Activated CD4-positive, alpha-beta T cell treated with anti-CD3 and anti-CD28 coated beads, Interleukin-2, amount 50 U/mL, for 4 hours (primary cell): ENCODE measurements at regions not wholly inside any gene's neighbourhood (a gene's known extent, or its start where the extent isn't known, plus 50 kb on each side); places are given as distances from the start of the nearest gene placed in this dataset.
"Not testable (repeated sequence)": the region's sequence is repeated elsewhere in the genome, so short reads cannot be mapped to it uniquely, and the experiment has no call there.

Source experiments
- DNase-seq, 2 experiments: peaks; one replicate each; pipeline ENCODE4 v3.0.0-alpha.2; 2020

DNA sequence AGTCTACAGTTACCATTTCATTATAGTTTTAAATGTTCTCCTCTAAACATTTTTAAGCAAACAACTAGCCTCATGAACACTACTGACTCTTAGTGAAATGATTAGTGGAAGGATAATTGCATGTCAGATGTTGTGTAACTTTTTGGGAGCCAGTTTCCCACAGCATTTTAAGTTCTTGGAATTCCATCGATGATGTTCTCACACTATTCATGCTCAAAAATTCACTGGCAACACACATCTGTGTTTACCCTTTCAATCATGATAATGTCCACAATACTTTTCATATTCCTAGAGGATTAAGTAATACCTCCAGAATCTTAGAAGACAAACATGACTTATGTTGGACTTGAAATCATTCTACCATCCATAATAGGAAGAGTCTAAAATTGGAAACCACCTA lies 678.1 kb upstream of the ID4 start:
- no peak for DNase-seq

DNA sequence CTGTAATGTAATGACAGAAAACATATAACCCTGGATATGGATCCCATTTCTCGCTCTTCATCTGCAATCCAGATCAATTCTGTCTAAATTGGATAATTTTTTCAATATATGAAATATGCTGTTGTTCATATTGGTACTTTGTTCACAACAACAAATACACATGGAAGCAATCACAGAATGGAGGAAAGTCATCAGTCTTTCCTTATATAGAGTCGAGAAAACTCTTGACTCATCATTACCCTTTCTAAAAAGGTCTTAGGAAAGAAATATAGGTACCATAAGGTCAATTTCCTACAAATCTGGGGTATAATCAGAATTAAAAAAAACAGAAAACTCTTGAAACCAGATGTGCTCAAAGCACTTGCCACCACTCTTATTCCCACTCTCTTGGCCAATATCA lies 677.6 kb upstream of the ID4 start:
- no peak for DNase-seq

DNA sequence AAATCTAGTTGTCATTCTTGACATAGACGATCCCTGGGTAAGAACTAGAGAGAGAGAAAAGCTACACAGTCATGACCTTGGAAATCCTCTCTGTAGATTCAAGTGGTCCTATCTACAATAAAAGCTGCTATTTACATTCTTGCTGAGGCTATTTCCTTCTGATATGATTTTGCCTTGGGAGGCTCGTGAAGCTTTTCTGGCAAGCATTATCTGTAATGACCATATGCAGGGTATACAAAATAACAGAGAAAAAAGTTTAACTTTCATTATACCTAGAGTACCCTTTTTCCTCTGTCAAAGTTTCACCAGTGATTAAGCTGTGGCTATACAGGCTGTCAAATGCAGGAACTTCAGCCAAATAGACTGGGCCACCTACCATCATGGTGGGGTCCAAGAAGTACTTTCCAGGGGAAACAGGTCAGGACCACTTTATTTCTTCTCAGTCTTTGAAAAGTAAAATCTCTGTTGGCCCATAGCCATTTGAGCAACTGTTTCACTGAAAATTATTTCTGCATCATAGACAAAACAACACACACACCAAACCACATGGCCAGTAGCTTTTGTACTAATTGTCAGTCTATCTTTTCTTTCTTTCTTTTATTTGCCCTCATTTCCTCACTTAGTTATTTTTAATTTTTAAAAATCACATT lies 677.0 kb upstream of the ID4 start:
- no peak for DNase-seq

DNA sequence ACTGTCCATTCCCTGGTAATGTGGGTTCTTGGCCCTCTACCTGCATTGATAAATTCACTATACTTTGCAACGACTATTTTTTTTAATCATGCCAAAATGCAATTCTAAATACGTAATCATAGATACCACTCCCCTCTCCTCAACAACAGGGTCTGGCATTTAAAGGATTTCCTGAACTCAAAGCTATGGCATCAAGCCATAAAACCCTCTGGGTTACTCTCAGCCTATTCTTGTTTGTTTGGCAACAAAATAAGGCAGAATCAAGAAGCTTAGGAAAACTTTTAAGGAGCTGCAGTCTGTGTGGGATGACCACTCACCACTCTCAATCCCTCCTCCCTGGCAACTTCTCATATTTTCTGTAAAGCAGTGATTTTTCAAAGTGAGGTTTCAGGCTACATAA lies 669.9 kb upstream of the ID4 start:
- no peak for DNase-seq

DNA sequence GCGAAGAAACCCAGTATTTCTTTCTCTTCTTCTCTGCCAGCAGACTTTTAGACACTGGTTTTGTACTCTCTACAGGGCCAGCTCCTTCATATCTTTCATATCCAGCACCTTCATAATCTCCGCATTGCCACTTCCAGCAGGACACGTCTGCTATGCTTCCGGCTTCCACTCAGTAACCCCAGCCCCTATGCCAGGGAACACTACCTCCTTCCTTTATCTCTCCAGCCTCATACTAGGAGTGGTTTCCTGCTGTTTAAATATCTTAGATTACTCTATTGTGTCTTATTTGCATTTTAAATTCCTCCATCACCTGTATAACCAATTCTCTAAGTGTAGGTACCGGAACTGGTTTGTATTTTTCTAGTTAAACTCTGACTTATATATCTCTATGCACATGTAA lies 667.8 kb upstream of the ID4 start:
- no peak for DNase-seq

DNA sequence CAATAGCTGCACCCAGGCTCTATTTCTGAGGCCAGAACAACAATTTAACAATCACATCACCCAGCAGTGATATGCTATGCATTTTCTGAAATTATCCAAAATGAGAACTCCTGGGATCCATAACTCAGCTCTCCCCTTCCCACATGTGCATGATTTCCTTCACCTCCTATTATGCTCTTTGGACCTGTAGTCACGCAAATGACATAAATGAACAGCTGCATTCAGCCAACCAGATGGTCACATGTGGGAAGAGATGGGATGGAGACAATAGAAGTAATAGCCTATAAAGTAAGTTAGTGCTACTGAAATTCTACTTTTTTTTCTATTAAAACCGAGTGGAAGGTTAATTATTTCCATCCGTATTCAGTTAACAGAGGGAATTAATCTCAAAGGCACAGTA lies 662.1 kb upstream of the ID4 start:
- no peak for DNase-seq

DNA sequence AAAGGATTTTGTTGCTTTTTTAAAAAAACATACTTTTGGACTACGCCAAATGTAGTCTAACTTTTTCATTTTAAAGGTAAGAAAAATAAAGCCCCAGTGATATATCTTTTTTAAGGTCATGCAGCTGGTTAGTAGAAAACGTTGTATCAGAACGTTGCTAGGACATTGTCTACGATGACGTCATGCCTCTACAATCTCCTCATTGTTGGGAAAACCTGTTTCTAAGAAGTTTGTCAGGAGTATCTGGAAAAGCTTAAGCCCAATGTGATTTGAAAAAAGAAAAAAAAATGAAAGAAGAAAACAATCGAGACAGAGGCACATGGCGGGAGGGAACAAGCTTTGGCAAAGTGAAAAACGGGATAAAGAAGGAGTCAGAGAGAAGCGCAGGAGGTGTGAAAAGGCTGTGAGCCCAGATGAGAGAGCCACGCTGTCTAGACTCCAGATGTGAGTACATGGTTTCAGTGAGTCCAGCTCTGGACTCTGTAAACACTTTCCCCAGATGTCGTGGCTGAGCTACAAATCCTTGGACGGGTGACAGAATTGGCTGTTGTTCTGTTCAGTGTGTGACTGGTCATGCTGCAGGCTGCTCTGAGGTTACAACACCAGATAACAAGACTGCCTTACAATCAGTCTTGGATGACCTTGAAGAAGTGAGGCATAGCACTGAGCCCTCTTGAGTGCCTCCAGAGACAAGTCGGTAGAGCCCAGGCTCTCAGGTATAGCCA lies 656.7 kb upstream of the ID4 start:
- no peak for DNase-seq

DNA sequence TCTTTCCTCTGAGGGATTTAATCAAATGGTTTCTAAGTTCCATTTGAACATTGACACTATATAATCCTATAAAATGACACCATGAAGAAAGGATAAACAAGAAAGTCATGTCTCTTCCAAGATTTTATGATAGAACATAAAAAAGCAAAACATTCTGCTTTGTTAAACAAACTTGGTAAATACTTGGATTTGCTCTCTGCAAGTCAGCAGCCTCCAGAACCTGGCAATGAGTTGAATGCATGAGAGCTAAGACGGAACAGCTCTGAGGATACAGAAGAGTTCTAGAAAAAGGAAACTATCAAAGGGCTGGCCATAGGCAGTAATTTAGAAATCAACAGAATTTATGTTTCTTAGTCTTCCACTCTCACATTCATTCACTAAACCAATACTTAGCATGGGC lies 656.0 kb upstream of the ID4 start:
- DNase-seq: no peak

DNA sequence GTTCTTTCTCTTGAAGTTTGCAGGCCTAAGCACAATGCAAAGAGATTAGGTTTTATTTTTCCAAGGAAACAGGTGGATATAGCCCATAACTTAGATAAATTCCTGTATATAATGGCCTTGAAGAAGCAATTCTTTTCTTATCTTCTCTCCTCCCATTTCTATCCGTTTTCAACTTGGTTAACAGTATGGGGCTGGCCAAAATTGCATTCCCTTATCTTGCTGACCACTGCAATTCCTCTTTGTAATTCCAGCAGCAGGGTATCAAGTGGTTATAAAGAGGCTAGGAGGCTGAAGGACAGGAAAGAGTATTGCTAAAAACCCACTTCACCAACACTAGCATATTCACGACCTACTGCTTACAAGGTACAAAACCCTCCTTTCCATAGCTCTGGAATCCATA lies 643.5 kb upstream of the ID4 start:
- no peak for DNase-seq

DNA sequence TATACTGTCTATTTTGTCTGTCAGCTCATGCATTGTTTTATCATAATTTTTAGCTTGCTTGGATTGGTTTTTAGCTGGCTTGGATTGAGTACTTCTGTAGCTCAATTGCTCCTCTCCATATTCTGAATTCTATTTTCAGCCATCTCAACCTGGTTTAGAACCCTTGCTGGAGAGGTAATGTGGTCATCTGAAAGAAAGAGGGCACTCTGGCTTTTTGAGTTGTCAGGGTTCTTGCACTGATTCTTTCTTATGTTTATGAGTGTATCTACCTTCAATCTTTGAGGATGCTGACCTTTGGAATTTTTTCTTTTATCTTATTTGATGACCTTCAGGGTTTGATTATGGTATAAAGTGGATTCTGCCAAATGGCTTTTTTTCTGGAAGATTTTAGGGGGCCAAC lies 632.7 kb upstream of the ID4 start:
- DNase-seq: no peak

DNA sequence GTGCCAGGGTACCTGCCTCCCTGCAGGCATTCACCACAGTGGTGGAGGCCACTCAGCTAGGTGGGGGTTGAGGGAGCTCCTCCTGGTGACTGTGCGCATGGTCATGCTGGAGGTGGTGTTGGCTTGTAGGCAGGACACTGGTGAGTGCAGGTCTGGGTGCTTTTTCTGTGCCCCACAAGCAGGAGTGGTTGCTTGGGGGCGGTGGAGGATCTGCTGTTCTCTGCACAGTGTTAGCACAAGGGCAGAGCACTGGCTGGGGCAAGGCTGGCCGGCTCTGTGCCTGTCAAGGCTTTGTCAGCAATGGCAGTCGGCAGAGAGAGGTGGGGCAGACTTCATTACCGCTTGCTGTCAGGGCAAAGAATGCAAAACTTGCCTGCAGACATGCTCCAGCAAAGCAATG lies 632.1 kb upstream of the ID4 start:
- DNase-seq: no peak

DNA sequence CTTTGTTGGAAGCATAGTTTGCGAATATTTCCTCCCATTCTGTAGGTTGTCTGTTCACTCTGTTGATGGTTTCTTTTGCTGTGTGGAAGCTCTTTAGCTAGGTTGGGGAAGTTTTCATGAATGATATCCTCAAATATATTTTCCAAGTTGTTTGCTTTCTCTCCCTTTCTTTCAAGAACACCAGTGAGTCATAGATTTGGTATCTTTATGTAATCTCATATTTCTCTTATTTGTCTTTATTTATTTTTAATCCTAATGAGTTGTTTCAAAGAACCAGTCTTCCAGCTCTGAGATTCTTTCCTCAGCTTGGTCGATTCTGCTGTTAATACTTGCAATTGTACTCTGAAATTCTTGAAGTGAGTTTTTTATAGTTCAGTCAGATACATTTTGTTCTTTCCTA lies 628.0 kb upstream of the ID4 start:
- DNase-seq: no peak

DNA sequence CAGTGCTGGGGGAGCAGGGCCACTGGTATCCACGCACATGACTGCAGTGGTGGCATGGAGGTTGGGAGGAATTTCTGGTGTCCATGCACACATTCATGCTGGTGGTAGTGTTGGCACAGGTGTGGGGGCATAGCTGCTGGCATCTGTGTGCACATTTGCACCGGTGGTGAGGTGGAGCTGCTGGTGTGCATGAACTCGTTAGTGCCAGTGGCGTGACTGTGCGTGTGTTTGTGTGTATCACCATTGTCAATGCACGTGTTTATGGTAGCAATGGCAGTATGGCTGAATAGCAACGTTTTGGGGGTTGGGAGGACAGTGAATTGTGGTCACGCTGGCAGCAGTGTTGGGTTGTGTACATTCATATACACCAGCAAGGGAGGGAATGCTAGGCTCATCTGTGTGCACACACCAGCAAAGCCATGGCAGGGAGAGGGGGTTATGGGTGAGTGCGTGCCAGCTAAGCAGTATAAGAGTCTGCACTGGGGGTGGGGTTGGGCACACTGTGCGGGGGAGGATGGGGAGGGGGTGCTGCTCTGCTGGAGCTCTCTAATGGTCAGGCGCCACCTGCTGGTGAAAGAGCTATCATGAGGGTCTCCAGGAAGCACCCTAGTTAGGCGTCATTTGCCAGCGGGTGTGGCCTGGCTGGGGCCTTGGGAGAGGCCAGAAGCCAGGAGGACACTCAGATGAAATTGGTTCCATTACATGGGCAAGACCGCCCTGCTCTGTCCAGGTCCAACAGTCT lies 626.1 kb upstream of the ID4 start:
- no peak for DNase-seq

DNA sequence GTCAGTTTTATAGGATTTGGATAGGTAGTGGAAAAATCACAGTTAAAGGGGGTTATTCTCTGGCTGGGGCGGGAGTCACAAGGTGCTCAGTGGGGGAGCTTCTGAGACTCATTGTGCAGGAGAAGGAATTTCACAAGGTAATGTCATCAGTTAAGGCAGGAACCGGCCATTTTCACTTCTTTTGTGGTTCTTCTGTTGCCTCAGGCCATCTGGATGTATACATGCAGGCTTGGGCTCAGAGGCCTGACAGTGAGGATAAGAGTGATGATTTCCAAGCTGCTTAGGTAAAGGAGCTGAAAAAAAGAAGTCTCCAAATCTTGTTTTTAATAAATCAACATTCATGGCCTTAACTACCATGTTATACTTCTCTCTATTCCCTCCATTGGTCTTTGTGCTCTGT lies 622.9 kb upstream of the ID4 start:
- no peak for DNase-seq

DNA sequence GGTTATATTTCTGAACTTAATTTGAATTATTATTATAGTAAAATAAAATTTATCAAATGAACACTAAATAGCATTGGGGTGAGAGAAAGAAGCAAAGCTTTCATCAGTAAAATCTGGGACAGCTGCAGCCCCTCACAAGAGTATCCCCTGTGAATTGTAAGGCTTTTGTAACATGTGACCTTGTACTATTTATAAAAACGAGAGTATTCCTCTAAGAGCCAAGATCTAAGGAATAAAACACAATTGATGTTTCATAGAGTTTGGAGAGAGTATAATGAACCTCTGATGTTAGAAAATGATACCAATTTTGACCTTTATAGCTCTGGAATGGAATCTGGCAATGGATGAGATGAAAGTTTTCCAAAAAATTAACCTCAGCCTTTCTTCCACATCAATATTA lies 617.2 kb upstream of the ID4 start:
- DNase-seq: no peak

DNA sequence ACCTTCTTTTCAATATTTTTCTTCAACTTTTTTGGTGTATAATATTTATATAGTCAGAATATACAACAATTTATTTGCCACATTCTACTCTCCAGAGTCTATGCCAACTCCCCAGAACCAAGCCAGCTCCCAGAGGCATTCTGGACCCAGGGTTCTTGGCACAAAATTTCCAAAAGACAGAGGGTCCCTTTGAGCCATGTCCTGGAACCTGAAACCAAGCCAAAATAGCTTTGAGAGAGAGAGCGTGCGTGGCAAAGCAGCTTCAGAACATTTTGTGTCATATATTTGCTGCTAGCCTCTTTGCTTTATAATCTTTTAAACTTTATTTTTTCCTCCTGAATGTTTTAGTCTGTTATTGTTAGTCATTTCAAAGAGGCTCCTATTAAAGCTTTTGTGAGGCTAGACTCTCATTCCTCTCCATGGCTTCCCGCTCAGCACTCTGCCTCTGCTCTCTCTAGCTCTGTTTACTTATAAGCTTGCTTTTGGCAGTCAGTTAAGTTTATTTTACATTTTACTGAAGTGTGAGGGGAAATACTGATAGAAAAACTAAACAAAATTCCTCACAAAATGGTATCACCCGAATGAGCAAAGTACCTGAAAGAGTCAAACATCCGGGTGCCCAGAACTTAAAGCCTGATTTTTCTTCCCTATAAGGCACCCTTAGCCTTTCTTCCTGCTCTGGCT lies 605.1 kb upstream of the ID4 start:
- DNase-seq: no peak

DNA sequence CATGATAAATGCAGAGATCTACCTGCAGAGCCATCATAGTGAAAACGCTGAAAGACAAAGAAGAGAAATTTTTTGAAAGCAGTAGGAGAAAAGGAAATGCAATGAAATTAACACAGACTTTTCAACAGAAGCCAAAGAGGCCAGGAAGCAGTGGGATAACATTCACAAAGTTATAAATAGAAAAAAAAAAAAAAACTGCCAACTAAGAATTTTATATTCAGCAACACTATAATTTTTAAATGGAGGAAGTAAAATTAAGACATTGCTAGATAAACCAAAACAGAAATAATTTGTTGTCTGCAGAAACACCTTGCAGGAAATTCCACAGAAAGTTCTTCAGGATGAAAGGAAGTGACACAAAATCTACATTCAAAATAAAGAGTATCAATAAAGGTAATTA lies 591.5 kb upstream of the ID4 start:
- no peak for DNase-seq

DNA sequence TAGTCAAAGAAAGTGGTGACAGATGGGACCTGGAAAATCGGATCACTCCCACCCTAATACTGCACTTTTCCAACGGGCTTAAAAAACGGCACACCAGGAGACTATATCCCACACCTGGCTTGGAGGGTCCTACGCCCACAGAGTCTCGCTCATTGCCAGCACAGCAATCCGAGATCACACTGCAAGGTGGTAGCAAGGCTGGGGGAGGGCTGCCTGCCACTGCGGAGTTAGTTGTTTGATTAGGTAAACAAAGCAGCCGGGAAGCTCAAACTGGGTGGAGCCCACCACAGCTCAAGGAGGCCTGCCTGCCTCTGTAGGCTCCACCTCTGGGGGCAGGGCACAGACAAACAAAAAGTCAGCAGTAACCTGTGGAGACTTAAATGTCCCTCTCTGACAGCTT lies 590.0 kb upstream of the ID4 start:
- DNase-seq: not testable (repeated sequence)

DNA sequence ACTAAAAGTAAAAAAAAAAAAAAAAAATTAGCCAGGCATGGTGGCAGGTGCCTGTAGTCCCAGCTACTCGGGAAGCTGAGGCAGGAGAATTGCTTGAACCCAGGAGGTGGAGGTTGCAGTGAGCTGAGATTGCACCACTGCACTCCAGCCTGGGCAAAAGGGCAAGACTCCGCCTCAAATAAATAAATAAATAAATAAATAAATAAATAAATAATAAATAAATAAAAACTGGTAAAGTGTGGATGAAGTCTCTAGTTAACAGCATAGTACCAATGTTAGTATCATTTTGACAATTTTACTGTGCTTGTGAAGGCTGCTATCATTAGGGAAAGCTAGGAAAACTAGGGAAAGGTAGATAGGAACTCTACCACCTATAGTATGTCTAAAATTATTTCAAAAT lies 581.0 kb upstream of the ID4 start:
- not testable (repeated sequence) for DNase-seq

DNA sequence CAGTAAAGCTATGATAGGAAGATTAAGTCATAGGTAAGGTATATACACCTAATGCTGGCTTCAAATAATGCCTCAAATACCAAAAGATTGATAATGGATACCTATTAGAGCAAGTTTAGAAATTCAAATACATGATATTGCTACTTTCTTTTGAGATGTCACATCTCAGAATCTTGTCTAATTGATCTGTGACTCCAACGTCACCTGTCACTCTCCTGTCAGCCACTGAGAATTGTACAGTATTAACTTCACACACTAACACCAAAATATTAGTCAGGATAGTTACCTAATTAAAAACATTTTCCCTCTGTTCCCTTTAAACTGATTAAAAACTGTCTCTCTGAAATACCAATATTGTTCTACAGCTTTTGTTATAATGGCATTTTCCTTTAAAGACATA lies 575.5 kb upstream of the ID4 start:
- no peak for DNase-seq

DNA sequence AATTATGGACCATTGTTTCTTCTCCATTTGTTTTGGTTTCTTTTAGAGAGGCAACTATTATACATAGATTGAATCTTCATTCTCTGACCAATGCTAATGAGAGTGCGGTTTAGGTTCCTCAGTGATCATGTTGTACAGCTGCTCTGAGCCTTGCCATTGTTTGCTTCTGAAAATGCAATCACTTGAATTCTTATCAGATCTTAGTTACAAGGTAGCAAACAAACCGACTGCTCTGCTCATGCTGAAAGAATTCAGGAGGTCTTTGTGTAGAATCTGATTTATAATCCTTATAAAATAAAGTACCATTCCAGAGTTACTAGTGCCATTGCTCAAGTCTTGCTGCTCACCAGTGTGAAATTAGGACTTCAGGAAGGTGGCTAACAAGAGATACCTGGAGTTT lies 569.1 kb upstream of the ID4 start:
- DNase-seq: no peak

DNA sequence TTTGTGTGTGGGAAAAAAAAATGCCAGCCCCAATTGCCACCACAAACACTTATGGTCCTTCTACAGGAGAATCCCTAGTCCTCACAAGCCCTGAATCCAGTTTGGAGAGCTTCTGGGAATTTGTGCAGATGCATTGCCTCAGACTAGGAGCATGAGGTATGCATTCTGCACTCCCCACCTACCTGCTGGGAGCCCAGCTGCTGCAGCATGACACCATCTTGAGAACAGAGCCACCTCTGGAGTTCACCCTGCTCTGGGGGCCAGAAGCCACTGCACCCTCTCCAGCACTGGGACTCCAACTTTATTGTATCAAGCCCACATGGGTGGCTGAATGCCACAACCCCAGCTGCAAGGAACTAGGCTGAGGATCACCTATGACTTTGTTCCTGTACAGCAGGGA lies 568.5 kb upstream of the ID4 start:
- no peak for DNase-seq

DNA sequence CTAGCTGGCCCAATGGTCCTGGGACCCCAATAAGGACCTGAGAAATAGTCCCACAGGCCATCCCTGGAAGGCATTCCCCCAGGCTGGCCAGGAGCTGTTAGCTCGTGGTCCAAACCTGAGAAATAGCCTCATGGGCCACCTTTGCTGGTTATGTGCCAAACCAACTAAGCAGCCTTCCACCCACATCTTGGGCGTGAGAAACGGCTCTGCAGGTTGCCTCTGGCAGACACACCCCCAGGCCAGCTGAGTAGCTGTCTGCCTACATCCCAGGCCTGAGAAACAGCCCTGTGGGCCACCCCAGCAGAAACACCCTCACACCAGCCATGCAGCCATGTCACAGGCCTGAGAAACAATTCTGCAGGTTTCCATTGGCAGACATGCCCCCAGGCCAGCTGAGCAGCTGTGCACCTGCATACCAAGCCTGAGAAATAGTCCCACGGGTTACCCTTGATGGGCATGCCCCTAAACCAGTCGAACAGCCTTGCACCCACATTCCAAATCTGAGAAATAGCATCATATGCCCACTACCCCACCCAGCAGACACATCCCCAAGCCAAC lies 567.8 kb upstream of the ID4 start:
- no peak for DNase-seq

DNA sequence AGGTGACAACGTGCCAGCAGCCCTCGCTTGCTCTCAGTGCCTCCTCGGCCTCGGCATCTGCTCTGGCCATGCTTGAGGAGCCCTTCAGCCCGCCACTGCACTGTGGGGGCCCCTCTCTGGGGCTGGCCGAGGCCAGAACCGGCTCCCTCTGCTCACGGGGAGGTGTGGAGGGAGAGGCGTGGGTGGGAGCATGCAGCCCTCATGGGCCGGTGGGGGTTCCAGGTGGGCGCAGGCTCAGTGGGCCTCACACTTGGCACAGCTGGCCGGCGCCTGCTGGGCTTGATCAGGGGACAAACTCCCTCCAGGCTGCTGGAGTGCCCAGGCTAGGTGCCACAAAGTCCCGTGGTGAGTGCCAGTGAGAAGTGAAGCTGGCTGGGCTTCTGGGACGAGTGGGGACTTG lies 566.6 kb upstream of the ID4 start:
- no peak for DNase-seq
